ENCODE measurements at regions not wholly inside any gene's neighbourhood (a gene's known extent, or its start where the extent isn't known, plus 50 kb on each side); places are given as distances from the start of the nearest gene placed in this dataset.
"Not testable (repeated sequence)": the region's sequence is repeated elsewhere in the genome, so short reads cannot be mapped to it uniquely, and the experiment has no call there.

- Histone ChIP-seq H3K36me3 (no peaks in the 10 kb centered on the region), H3K27ac (no peak overlapping the region), H3K4me3 (no peak overlapping the region), H3K27me3 (no peaks in the 10 kb centered on the region), H3K4me1 (no peaks in the 10 kb centered on the region), H3K9me3 (no peaks in the 10 kb centered on the region)
- no peak for TF ChIP-seq CTCF (IDR thresholded peaks at IDR 0.05)
- intact Hi-C loops (cut with DNase I) = no loop called here
- DNase-seq (no peak), ATAC-seq (no peak)
Measured at GRCh38 chr20:12113075-12113467, 195.4 kb downstream of the BTBD3 start.

GRCh38 chr20:12113468-12114371 lies 196.0 kb downstream of the BTBD3 start:
- Histone ChIP-seq H3K4me1 (no peaks in the 10 kb centered on the region), H3K27me3 (no peaks in the 10 kb centered on the region), H3K9me3 (no peaks in the 10 kb centered on the region), H3K4me3 (no peak overlapping the region), H3K36me3 (no peaks in the 10 kb centered on the region), H3K27ac (no peak overlapping the region)
- intact Hi-C loops (cut with DNase I) = no loop called here
- DNase-seq (no peak), ATAC-seq (no peak)
- TF ChIP-seq CTCF (IDR thresholded peaks at IDR 0.05) = no peak

GRCh38 chr20:12129114-12129513 lies 211.4 kb downstream of the BTBD3 start:
- intact Hi-C loops (cut with DNase I); H3K27me3 ChIP-seq; H3K4me1 ChIP-seq; H3K9me3 ChIP-seq; H3K27ac ChIP-seq; H3K36me3 ChIP-seq; H3K4me3 ChIP-seq; ATAC-seq; DNase-seq: not testable (repeated sequence)

GRCh38 chr20:12129532-12129931 lies 211.8 kb downstream of the BTBD3 start:
- DNase-seq; H3K36me3 ChIP-seq; H3K9me3 ChIP-seq; intact Hi-C loops (cut with DNase I); H3K4me3 ChIP-seq; H3K4me1 ChIP-seq; H3K27ac ChIP-seq; H3K27me3 ChIP-seq; ATAC-seq: not testable (repeated sequence)

- no peak for ATAC-seq
- no peak for TF ChIP-seq CTCF (IDR thresholded peaks at IDR 0.05)
- intact Hi-C loops (cut with DNase I) = no loop called here
- H3K9me3 ChIP-seq = no peaks in the 10 kb centered on the region
- H3K4me3 ChIP-seq = no peak overlapping the region
- no peaks in the 10 kb centered on the region for H3K27me3 ChIP-seq
- H3K36me3 ChIP-seq = no peaks in the 10 kb centered on the region
- no peak overlapping the region for H3K27ac ChIP-seq
- no peak for DNase-seq
- no peaks in the 10 kb centered on the region for H3K4me1 ChIP-seq
Measured at GRCh38 chr20:12130781-12131180, 213.1 kb downstream of the BTBD3 start.

- H3K36me3 ChIP-seq = no peaks in the 10 kb centered on the region
- no peak overlapping the region for H3K27ac ChIP-seq
- H3K4me1 ChIP-seq = no peaks in the 10 kb centered on the region
- no peak overlapping the region for H3K4me3 ChIP-seq
- no peaks in the 10 kb centered on the region for H3K27me3 ChIP-seq
- ATAC-seq = no peak
- intact Hi-C loops (cut with DNase I) = no loop called here
- DNase-seq = no peak
- no peak for TF ChIP-seq CTCF (IDR thresholded peaks at IDR 0.05)
- H3K9me3 ChIP-seq = peaks cover 6% of the 10 kb centered on the region
Measured at GRCh38 chr20:12133553-12133952, 215.9 kb downstream of the BTBD3 start.

GRCh38 chr20:12145951-12146350 lies 228.3 kb downstream of the BTBD3 start:
- ATAC-seq; H3K27ac ChIP-seq; H3K4me1 ChIP-seq; H3K36me3 ChIP-seq; DNase-seq; H3K9me3 ChIP-seq; intact Hi-C loops (cut with DNase I); H3K4me3 ChIP-seq; H3K27me3 ChIP-seq: not testable (repeated sequence)
